Heart left ventricle (tissue), 13 donors: ENCODE measurements at regions not wholly inside any gene's neighbourhood (a gene's known extent, or its start where the extent isn't known, plus 50 kb on each side); places are given as distances from the start of the nearest gene placed in this dataset.

Experiments used
- CTCF ChIP-seq, 12 donors: fragments of 200-600 bp; sonication (generic) in 4 of 12; IDR thresholded peaks; one replicate each; pipeline versions ENCODE4 v1.5.0 to v1.8.0; 2018 to 2022; ENCODE audit warnings: antibody characterized with exemption in 12 of 12, mild to moderate bottlenecking in 5 of 12
- POLR2A ChIP-seq, 2 donors: fragments of 450-650 bp; IDR thresholded peaks; one replicate each; pipeline ENCODE4 v1.6.1; 2017; ENCODE audit warnings: antibody characterized with exemption in 2 of 2, mild to moderate bottlenecking in 2 of 2, moderate library complexity in 2 of 2
- donor health status: ischemic (EF 13 %, LVEDD 7.1; RV severe dilation, severe dysfunction).
- donor health status: DM: no; HTN: yes; CAD: no.
- donor health status: DM: no; HTN: no; CAD: no.
- donor health status: ischemic (EF 25% LVEDD 6.9; RV normal size, moderate dysfunction).
- donor health status: ischemic (EF 25% LVEDD 5.7; RV mildly dilated, moderate dysfunction).
- donor health status: ischemic (EF 35%, LVEDD 5.7; RV mildly dilated, moderate dysfunction).
- donor health status: nonischemic (EF 11% LVEDD 7.7; RV severe dilation, severe dysfunction).
- donor health status: DM: yes; HTN: yes; CAD: no.
- donor health status: PGD.
- donor health status: ischemic (EF 29% LVEDD 5.4; RV normal size, mild dysfunction).
- donor health status: nonischemic (EF 23%, LVEDD 6.1; RV moderate dilation, normal function).

- TF ChIP-seq CTCF (IDR thresholded peaks at IDR 0.05) (no peak), POLR2A (IDR thresholded peaks at IDR 0.05) (no peak)
These were observed 76.7 kb upstream of the CCNG1 start for GRCh38 chr5:163360656-163361055.
